NCI-H1436 (cell line): ENCODE measurements at regions not wholly inside any gene's neighbourhood (a gene's known extent, or its start where the extent isn't known, plus 50 kb on each side); places are given as distances from the start of the nearest gene placed in this dataset.

Experiments
- DNase-seq: peaks from one replicate; lab custom pipeline; 2025; lab: John Stamatoyannopoulos, UW

DNA sequence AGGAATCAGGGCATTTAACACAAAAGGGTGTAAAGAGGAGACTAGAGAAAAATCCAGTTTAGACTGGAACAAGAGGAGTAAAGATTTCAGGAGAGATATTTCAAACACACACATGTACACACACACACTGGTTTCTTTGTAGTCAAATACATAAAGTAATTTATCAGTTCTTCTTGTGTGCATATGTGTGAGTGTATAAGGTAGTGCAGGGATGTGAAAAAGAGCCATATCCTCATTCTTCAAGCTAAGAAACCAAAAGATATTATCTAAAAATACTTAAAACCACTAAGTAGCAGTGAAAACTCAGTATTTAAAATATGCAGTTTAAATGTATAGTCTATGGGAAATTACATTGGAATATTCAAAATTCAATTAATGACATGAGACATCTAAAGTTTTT is 52.5 kb upstream of the CARD18 start:
- no peak for DNase-seq

DNA sequence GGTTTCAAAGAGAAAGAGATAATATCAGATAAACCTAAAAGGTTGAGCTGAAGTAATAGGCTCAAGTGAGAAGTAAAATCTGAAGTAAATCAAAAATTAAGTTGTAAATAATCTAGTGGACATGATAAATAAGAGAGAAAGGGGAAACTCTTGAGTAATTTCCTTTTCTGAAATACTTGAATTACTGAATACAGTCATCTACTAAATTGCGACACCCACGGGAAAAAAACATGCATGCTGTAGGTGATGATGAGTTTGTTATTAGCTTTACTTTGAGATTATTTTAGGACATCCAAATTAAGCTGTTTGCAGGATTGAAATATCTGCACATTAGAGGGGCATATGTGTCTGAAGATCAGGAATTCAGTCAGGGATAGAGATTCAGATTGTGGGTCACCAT is 50.0 kb upstream of the CARD18 start:
- DNase-seq = no peak
